ENCODE measurements at regions not wholly inside any gene's neighbourhood (a gene's known extent, or its start where the extent isn't known, plus 50 kb on each side); places are given as distances from the start of the nearest gene placed in this dataset.
"Not testable (repeated sequence)": the region's sequence is repeated elsewhere in the genome, so short reads cannot be mapped to it uniquely, and the experiment has no call there.

GRCh38 chr4:83962492-83962891 is 426.6 kb downstream of the GPAT3 start:
- Histone ChIP-seq H3K27ac (no peak overlapping the region), H3K36me3 (no peaks in the 10 kb centered on the region), H3K9me3 (no peaks in the 10 kb centered on the region), H3K4me3 (no peak overlapping the region), H3K27me3 (no peaks in the 10 kb centered on the region), H3K4me1 (no peaks in the 10 kb centered on the region)
- no peak for DNase-seq (ENCODE audit: low spot score in 2 of 2)
- WGBS, 2 donors: 85 to 89% methylated on average over 4 of the region's 4 CpGs
- TF ChIP-seq CTCF (IDR thresholded peaks at IDR 0.05): no peak
- TF ChIP-seq POLR2A (IDR thresholded peaks at IDR 0.05): no peak
- no peak for TF ChIP-seq EP300 (IDR thresholded peaks at IDR 0.05)

DNA sequence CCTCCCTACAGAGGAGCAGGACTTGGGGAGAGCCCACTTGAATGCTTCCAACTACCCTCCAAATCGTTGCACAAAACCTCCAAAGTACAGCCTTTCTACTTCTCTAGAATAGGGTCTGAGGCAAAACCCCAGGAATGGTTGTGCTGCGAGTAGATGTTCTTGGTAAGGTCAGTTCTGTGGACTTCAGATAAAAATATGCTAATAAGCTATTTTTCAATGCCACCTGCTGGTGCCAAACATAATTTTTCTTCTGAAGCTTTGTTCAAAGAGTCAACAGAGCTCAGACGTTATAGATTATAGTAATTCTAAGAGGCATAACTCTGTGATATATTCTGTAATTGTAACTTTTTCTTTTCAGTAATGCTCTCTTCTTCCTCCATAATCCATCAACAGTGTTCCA is 425.7 kb downstream of the GPAT3 start:
- H3K27me3 ChIP-seq: no peaks in the 10 kb centered on the region
- H3K4me3 ChIP-seq: no peak overlapping the region
- TF ChIP-seq EP300 (IDR thresholded peaks at IDR 0.05) (no peak), POLR2A (IDR thresholded peaks at IDR 0.05) (no peak), CTCF (IDR thresholded peaks at IDR 0.05) (no peak)
- 39 to 44% methylated on average over 3 of the region's 3 CpGs for WGBS, 2 donors
- H3K4me1 ChIP-seq: no peaks in the 10 kb centered on the region
- no peaks in the 10 kb centered on the region for H3K36me3 ChIP-seq
- H3K27ac ChIP-seq: no peak overlapping the region
- no peaks in the 10 kb centered on the region for H3K9me3 ChIP-seq
- DNase-seq (ENCODE audit: low spot score in 2 of 2): no peak

GRCh38 chr4:83959160-83959559 is 423.3 kb downstream of the GPAT3 start:
- WGBS, 2 donors: 95 to 97% methylated on average over 5 of the region's 5 CpGs
- TF ChIP-seq POLR2A (IDR thresholded peaks at IDR 0.05): no peak

GRCh38 chr4:83947830-83948193 is 411.9 kb downstream of the GPAT3 start:
- TF ChIP-seq EP300 (IDR thresholded peaks at IDR 0.05) (no peak), CTCF (IDR thresholded peaks at IDR 0.05) (no peak), POLR2A (IDR thresholded peaks at IDR 0.05) (no peak)
- peaks cover 0 to 2% (median 0%) of the 10 kb centered on the region in 4 donors for H3K9me3 ChIP-seq
- H3K27ac ChIP-seq: no peak overlapping the region
- no peak for DNase-seq (ENCODE audit: low spot score in 2 of 2)
- H3K27me3 ChIP-seq: no peaks in the 10 kb centered on the region
- no peaks in the 10 kb centered on the region for H3K4me1 ChIP-seq
- no peaks in the 10 kb centered on the region for H3K36me3 ChIP-seq
- no peak overlapping the region for H3K4me3 ChIP-seq
- WGBS, 2 donors: 24 to 29% methylated on average over 3 of the region's 3 CpGs

More at GRCh38 chr4:83959160-83959559, 423.3 kb downstream of the GPAT3 start:
- no peak for DNase-seq (ENCODE audit: low spot score in 2 of 2)
- H3K4me3 ChIP-seq: no peak overlapping the region
- no peaks in the 10 kb centered on the region for H3K36me3 ChIP-seq
- H3K9me3 ChIP-seq: no peaks in the 10 kb centered on the region
- no peaks in the 10 kb centered on the region for H3K27me3 ChIP-seq
- H3K27ac ChIP-seq: no peak overlapping the region
- H3K4me1 ChIP-seq: no peaks in the 10 kb centered on the region

GRCh38 chr4:83947125-83947829 is 411.4 kb downstream of the GPAT3 start:
- no peak for TF ChIP-seq POLR2A (IDR thresholded peaks at IDR 0.05)
- no peak for TF ChIP-seq CTCF (IDR thresholded peaks at IDR 0.05)
- no peak for TF ChIP-seq EP300 (IDR thresholded peaks at IDR 0.05)
- Histone ChIP-seq H3K9me3 (peaks cover 0 to 2% (median 0%) of the 10 kb centered on the region in 4 donors), H3K4me1 (no peaks in the 10 kb centered on the region), H3K27me3 (no peaks in the 10 kb centered on the region), H3K36me3 (no peaks in the 10 kb centered on the region), H3K4me3 (no peak overlapping the region), H3K27ac (no peak overlapping the region)
- WGBS, 2 donors: 76 to 79% methylated on average over 8 of the region's 8 CpGs
- no peak for DNase-seq (ENCODE audit: low spot score in 2 of 2)

- not testable (repeated sequence) for DNase-seq (ENCODE audit: low spot score in 2 of 2); H3K4me3 ChIP-seq; H3K9me3 ChIP-seq; H3K4me1 ChIP-seq; H3K36me3 ChIP-seq; H3K27me3 ChIP-seq; H3K27ac ChIP-seq
- 91 to 92% methylated on average over 14 to 16 of the region's 33 CpGs for WGBS, 2 donors
Observed at GRCh38 chr4:83943691-83944090, 407.8 kb downstream of the GPAT3 start.

Measured in tibial nerve (tissue), 4 donors.